ENCODE measurements at regions not wholly inside any gene's neighbourhood (a gene's known extent, or its start where the extent isn't known, plus 50 kb on each side); places are given as distances from the start of the nearest gene placed in this dataset.

GRCh38 chr5:135279328-135279727 lies 119.7 kb downstream of the MACROH2A1 start:
- H3K4me3 ChIP-seq (ENCODE audit: low read depth, low read length): no peak overlapping the region
- DNase-seq (ENCODE audit: low read depth): no peak
- no peaks in the 10 kb centered on the region for H3K36me3 ChIP-seq (ENCODE audit: control insufficient read depth, insufficient read depth, low read length)
- TF ChIP-seq, protein P1, sequence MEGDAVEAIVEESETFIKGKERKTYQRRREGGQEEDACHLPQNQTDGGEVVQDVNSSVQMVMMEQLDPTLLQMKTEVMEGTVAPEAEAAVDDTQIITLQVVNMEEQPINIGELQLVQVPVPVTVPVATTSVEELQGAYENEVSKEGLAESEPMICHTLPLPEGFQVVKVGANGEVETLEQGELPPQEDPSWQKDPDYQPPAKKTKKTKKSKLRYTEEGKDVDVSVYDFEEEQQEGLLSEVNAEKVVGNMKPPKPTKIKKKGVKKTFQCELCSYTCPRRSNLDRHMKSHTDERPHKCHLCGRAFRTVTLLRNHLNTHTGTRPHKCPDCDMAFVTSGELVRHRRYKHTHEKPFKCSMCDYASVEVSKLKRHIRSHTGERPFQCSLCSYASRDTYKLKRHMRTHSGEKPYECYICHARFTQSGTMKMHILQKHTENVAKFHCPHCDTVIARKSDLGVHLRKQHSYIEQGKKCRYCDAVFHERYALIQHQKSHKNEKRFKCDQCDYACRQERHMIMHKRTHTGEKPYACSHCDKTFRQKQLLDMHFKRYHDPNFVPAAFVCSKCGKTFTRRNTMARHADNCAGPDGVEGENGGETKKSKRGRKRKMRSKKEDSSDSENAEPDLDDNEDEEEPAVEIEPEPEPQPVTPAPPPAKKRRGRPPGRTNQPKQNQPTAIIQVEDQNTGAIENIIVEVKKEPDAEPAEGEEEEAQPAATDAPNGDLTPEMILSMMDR (IDR thresholded peaks at IDR 0.05; ENCODE audit: insufficient read depth, low read depth, low read length): no peak
- POLR2A ChIA-PET: no interaction called here
- CTCF ChIA-PET: interaction anchor here (1.2 kb wide), 1 partner anchor 9 kb away, joined by 5 read pairs; no protein-coding TSS in a partner anchor
- H3K27me3 ChIP-seq (ENCODE audit: control insufficient read depth, insufficient read depth, low read length): no peaks in the 10 kb centered on the region; the same call in 1 of the 2 replicates

DNA sequence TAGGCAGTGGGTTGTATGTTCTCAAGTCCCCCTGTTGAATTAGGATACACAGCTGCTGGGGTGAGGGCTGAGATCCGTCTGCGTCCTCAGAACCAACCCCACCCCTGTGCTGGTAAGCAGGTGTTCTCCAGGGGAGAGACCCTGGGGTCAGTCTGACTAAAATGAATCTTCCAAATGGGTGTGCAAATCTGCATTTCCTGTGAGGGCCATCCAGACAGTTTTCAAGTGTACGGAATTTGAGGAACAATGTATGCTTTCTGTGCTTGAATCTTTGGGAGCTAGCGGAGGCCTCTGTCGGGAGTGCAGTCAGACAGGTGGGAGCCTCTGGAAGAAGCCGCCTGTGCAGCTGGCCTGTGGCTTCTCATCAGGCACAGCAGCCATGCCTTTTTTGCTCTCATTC lies 122.9 kb downstream of the MACROH2A1 start:
- ChIA-PET CTCF (no interaction called here), POLR2A (no interaction called here)
- Histone ChIP-seq H3K27me3 (ENCODE audit: control insufficient read depth, insufficient read depth, low read length) (no peaks in the 10 kb centered on the region; the same call in 1 of the 2 replicates), H3K36me3 (ENCODE audit: control insufficient read depth, insufficient read depth, low read length) (no peaks in the 10 kb centered on the region), H3K4me3 (ENCODE audit: low read depth, low read length) (no peak overlapping the region)
- no peak for DNase-seq (ENCODE audit: low read depth)
- TF ChIP-seq, protein P1 (IDR thresholded peaks at IDR 0.05; ENCODE audit: insufficient read depth, low read depth, low read length): no peak

DNA sequence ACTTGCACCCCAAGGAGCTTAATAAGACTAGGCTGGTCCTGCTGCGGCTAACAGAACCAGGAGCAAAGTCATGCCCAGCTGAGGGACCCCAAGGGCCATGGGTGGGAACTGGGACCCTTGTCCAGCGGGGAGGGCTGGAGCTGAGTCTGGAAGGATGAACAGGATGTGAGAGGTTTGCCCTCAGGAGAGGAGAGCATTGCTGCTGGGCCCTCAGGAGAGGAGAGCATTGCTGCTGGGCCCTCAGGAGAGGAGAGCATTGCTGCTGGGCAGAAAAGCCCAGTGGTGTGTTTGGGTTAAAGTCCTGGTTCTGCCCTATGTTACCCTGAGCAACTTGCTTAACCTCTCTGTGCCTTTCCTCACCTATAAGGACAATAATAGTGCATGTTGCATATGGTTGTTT lies 125.8 kb downstream of the MACROH2A1 start:
- ChIA-PET POLR2A (no interaction called here), CTCF (interaction anchor here (0.8 to 0.9 kb wide), 3 partner anchors 8 to 58 kb away, joined by 3 read pairs; no protein-coding TSS in a partner anchor)
- DNase-seq (ENCODE audit: low read depth): no peak
- Histone ChIP-seq H3K36me3 (ENCODE audit: control insufficient read depth, insufficient read depth, low read length) (no peaks in the 10 kb centered on the region), H3K4me3 (ENCODE audit: low read depth, low read length) (no peak overlapping the region), H3K27me3 (ENCODE audit: control insufficient read depth, insufficient read depth, low read length) (no peaks in the 10 kb centered on the region)
- TF ChIP-seq, protein P1 (IDR thresholded peaks at IDR 0.05; ENCODE audit: insufficient read depth, low read depth, low read length): no peak

DNA sequence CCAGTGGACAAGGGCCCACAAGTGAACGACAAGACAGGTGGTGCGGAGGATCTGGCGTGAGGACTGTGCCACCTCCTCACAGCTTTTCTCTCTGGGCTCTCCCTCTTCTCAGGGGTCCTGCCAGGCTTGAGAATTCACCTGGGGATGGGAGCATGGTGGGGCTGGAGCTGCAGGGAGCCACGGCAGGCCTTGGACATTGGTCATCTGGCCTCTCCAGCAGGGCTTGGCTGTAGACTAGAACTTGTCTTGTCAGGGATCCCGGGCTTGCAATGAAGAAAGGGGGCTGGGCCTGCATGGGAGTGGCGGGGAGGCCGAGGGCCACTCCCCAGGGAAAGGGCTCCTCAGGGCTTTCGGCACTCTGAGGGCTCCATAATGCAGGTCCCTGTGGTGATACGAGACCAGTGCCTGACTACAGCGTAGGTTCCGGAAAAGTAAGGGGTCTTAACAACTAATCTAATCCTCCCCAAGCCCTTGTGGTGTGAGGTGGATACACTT lies 126.7 kb downstream of the MACROH2A1 start:
- Histone ChIP-seq H3K36me3 (ENCODE audit: control insufficient read depth, insufficient read depth, low read length) (no peaks in the 10 kb centered on the region), H3K4me3 (ENCODE audit: low read depth, low read length) (no peak overlapping the region), H3K27me3 (ENCODE audit: control insufficient read depth, insufficient read depth, low read length) (no peaks in the 10 kb centered on the region)
- ChIA-PET CTCF (interaction anchor here (0.8 kb wide), 1 partner anchor 29 kb away, joined by 3 read pairs; no protein-coding TSS in a partner anchor), POLR2A (no interaction called here)
- TF ChIP-seq, protein P1 (IDR thresholded peaks at IDR 0.05; ENCODE audit: insufficient read depth, low read depth, low read length): no peak
- DNase-seq (ENCODE audit: low read depth): no peak

DNA sequence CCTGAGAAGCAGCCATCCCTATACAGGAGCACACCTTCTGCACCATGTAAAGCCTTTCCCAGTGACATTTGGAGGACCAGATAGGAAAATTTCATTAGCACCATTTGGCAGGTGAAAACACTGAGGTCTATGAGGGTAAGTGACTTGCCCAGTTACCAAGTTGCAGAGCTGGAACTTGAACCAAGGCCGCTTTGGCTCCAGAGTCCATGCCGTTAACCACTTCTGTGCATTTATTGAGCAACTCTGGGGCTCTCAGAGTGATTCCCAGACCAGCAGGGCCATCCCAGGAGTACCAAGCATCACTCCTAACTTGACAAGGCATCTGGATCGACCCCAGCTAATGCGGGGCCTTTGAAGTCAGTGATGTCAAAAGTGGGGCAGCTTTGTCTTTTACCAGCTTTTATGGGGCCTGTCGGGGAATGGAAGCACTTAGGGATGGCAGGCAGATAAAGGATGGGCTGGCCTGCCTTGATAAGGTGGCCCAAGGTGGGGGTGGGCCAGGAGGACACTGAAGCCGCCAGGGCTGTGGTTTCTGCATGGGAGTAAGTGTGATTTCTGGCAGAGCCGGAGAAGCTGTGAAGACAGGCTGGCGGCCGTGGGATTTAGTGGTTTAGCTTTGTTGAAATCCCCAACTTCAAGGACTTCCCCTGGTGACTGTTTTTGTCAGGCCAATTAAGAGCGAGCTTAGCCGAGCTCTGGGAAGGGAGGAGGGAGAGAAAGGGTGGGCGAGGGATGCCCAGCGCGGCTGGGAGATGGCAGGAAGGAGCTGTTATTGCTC lies 127.3 kb downstream of the MACROH2A1 start:
- H3K27me3 ChIP-seq (ENCODE audit: control insufficient read depth, insufficient read depth, low read length): no peaks in the 10 kb centered on the region
- ChIA-PET POLR2A (no interaction called here), CTCF (interaction anchor here (0.8 kb wide), 1 partner anchor 29 kb away, joined by 3 read pairs; no protein-coding TSS in a partner anchor)
- no peak overlapping the region for H3K4me3 ChIP-seq (ENCODE audit: low read depth, low read length)
- TF ChIP-seq, protein P1 (IDR thresholded peaks at IDR 0.05; ENCODE audit: insufficient read depth, low read depth, low read length): no peak
- H3K36me3 ChIP-seq (ENCODE audit: control insufficient read depth, insufficient read depth, low read length): no peaks in the 10 kb centered on the region
- DNase-seq (ENCODE audit: low read depth): no peak

Measured in BJ (cell line).